ACC112 (cell line): ENCODE measurements at regions not wholly inside any gene's neighbourhood (a gene's known extent, or its start where the extent isn't known, plus 50 kb on each side); places are given as distances from the start of the nearest gene placed in this dataset.

Experiments used
- H2AFZ ChIP-seq: fragments of 200-600 bp; sonication (generic); one replicate; pipeline ENCODE4 v1.6.0; 2017; ENCODE audit warnings: antibody characterized with exemption, low read length; ENCODE audit not compliant: unreplicated experiment
- H3K27ac ChIP-seq: fragments of 200-600 bp; sonication (generic); 2 replicates; pipeline ENCODE4 v1.5.1; 2014; ENCODE audit warnings: low read depth, mild to moderate bottlenecking, antibody characterized with exemption, low read length, moderate library complexity
- H3K27me3 ChIP-seq: fragments of 200-600 bp; sonication (generic); 2 replicates; pipeline ENCODE4 v1.6.1; 2014; ENCODE audit warnings: mild to moderate bottlenecking, antibody characterized with exemption, low read length, moderate library complexity, mixed read lengths; ENCODE audit not compliant: insufficient read depth
- H3K36me3 ChIP-seq: fragments of 200-600 bp; sonication (generic); 2 replicates; pipeline ENCODE4 v1.6.1; 2016; ENCODE audit warnings: mild to moderate bottlenecking, antibody characterized with exemption, low read length, moderate library complexity, mixed read lengths; ENCODE audit not compliant: insufficient read depth
- H3K4me1 ChIP-seq: fragments of 200-600 bp; sonication (generic); one replicate; pipeline ENCODE4 v1.6.1; 2016; ENCODE audit warnings: low read length, mixed read lengths; ENCODE audit not compliant: insufficient read depth, unreplicated experiment, control insufficient read depth
- H3K4me3 ChIP-seq: fragments of 200-600 bp; sonication (generic); 2 replicates; pipeline ENCODE4 v1.5.1; 2014; ENCODE audit warnings: mild to moderate bottlenecking, low read depth, low read length
- H3K79me2 ChIP-seq: fragments of 200-600 bp; sonication (generic); one replicate; pipeline ENCODE4 v1.6.0; 2016; ENCODE audit warnings: low read length; ENCODE audit not compliant: control insufficient read depth, unreplicated experiment, insufficient read depth

DNA sequence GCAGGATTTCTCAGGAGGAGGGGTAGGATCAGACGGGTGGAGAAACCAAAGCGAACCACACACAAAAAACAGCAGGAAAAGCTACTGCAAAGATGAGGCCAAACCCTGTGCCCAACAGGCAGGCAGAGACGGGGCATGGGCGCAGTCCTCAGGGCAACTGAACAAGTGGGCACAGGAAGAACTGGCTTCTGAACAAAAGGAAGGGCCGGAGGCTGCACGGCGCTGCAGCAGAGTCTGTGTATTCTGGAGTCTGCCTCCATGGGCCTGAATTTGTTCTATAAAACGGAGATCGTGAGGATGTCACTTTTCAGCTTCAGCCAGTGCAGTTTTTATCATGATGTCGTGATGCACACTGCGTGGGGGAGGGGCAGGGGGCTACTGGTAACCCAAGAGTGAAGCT, 1026.0 kb downstream of the TBC1D22A start:
- no peak overlapping the region for H3K4me3 ChIP-seq
- H2AFZ ChIP-seq = no peak overlapping the region
- no peaks in the 10 kb centered on the region for H3K4me1 ChIP-seq

GRCh38 chr22:47787501-47788227, 1025.2 kb downstream of the TBC1D22A start:
- Histone ChIP-seq H3K27ac (no peak overlapping the region), H3K4me3 (no peak overlapping the region), H2AFZ (no peak overlapping the region), H3K4me1 (no peaks in the 10 kb centered on the region), H3K36me3 (no peaks in the 10 kb centered on the region), H3K79me2 (no peaks in the 10 kb centered on the region), H3K27me3 (no peaks in the 10 kb centered on the region)

More for the DNA sequence above, 1026.0 kb downstream of the TBC1D22A start:
- Histone ChIP-seq H3K27me3 (no peaks in the 10 kb centered on the region), H3K36me3 (no peaks in the 10 kb centered on the region), H3K27ac (no peak overlapping the region), H3K79me2 (no peaks in the 10 kb centered on the region)

DNA sequence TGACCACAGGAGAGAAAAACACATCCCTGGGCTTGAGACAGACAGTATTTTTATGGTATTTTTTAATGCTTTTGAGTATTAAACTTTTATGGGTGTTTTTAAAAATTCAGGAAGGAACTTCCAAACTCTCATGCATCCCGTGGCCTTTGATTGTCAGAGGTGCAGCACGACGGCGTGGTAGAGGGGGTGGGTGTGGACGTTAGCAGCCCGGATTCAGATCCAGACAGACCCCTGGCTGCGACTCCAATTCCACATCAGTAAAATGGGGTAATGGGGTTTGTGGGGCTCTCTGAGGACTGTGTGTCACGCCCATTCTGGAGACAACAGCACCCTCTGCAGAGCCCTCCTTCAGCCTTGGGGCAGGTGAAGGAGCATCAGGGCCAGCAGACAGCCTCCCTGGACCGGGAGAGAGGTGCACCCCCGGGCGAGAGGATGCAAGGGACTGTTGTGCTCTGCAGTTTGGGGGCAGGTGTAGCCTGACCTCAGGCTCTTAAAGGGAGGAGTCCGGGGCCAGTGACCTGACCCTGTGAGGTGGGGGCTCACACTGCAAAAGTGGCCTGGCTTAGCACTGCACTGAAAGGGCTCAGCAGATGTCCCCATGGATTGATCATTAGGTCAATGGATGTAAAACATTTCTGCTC, 1024.3 kb downstream of the TBC1D22A start:
- Histone ChIP-seq H3K4me3 (no peak overlapping the region), H3K27me3 (no peaks in the 10 kb centered on the region), H3K27ac (no peak overlapping the region), H3K79me2 (no peaks in the 10 kb centered on the region), H3K4me1 (no peaks in the 10 kb centered on the region), H3K36me3 (no peaks in the 10 kb centered on the region), H2AFZ (no peak overlapping the region)

- H2AFZ ChIP-seq = no peak overlapping the region
- H3K4me1 ChIP-seq = no peaks in the 10 kb centered on the region
- H3K36me3 ChIP-seq = no peaks in the 10 kb centered on the region
- H3K27me3 ChIP-seq = no peaks in the 10 kb centered on the region
- no peaks in the 10 kb centered on the region for H3K79me2 ChIP-seq
- no peak overlapping the region for H3K4me3 ChIP-seq
- H3K27ac ChIP-seq = no peak overlapping the region
Observed at GRCh38 chr22:47784991-47785390, 1022.5 kb downstream of the TBC1D22A start.

GRCh38 chr22:47784367-47784983, 1022.0 kb downstream of the TBC1D22A start:
- no peak overlapping the region for H3K4me3 ChIP-seq
- H3K79me2 ChIP-seq = no peaks in the 10 kb centered on the region
- no peaks in the 10 kb centered on the region for H3K27me3 ChIP-seq
- H3K4me1 ChIP-seq = no peaks in the 10 kb centered on the region
- no peak overlapping the region for H2AFZ ChIP-seq
- H3K27ac ChIP-seq = no peak overlapping the region
- H3K36me3 ChIP-seq = no peaks in the 10 kb centered on the region

DNA sequence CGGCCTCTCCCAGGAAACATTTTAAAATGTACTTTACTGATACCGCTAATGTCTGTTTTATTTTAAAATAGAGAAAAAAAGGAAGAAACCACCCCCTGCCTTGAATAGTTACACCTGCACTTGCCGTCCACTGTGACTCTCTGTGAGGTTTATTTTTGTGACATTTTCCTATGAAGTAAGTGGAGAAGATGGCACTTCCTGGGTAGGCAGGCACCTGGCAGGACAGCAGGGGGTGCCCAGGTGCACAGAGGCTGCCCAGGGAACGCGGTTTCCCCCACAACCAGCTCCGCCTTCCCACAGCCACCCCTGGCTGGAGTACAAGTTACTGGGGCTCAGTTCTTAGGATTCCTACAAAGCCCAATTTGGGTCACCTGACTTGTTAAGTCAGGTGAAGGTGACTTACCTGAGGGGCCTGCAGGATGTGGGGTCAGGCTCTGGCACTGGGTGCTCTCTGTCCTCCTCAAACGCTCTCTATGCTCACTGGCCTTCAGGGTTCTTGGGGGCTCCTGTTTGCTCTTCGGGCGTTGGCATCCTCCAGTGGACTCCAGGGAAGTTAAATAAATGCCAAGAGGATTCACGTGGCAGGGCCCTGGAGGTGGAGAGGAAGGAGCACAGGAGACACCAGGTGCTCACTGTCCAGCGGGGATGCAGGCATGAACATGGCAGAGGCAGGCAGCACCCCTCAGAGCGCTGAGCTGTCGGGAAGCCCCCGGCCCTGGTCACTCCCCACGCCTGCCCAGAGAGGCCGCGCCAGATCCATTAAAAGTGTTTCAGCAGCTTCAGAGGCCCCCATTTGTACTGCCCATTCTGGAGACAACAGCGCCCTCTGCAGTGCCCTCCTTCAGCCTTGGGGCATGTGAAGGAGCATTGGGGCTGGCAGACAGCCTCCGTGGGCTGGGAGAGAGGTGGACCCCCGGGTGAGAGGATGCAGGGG, 1021.2 kb downstream of the TBC1D22A start:
- Histone ChIP-seq H3K36me3 (no peaks in the 10 kb centered on the region), H3K79me2 (no peaks in the 10 kb centered on the region), H3K4me3 (no peak overlapping the region), H3K4me1 (no peaks in the 10 kb centered on the region), H3K27me3 (no peaks in the 10 kb centered on the region), H3K27ac (no peak overlapping the region), H2AFZ (no peak overlapping the region)

- H3K27ac ChIP-seq = no peak overlapping the region
- H3K36me3 ChIP-seq = no peaks in the 10 kb centered on the region
- no peaks in the 10 kb centered on the region for H3K4me1 ChIP-seq
- H3K4me3 ChIP-seq = no peak overlapping the region
- no peak overlapping the region for H2AFZ ChIP-seq
- H3K27me3 ChIP-seq = no peaks in the 10 kb centered on the region
- no peaks in the 10 kb centered on the region for H3K79me2 ChIP-seq
Observed at GRCh38 chr22:47782328-47783075, 1020.1 kb downstream of the TBC1D22A start.

- H3K27ac ChIP-seq = no peak overlapping the region
- H2AFZ ChIP-seq = no peak overlapping the region
- H3K4me3 ChIP-seq = no peak overlapping the region
- H3K79me2 ChIP-seq = no peaks in the 10 kb centered on the region
- H3K4me1 ChIP-seq = no peaks in the 10 kb centered on the region
- no peaks in the 10 kb centered on the region for H3K36me3 ChIP-seq
- H3K27me3 ChIP-seq = no peaks in the 10 kb centered on the region
Observed at GRCh38 chr22:47781427-47782111, 1019.1 kb downstream of the TBC1D22A start.

GRCh38 chr22:47781024-47781423, 1018.6 kb downstream of the TBC1D22A start:
- H3K4me3 ChIP-seq = no peak overlapping the region
- H3K27ac ChIP-seq = no peak overlapping the region
- no peaks in the 10 kb centered on the region for H3K27me3 ChIP-seq
- H3K36me3 ChIP-seq = no peaks in the 10 kb centered on the region
- no peaks in the 10 kb centered on the region for H3K4me1 ChIP-seq
- no peak overlapping the region for H2AFZ ChIP-seq
- H3K79me2 ChIP-seq = no peaks in the 10 kb centered on the region
